Neuronal stem cell (in vitro differentiated cells): ENCODE measurements at regions not wholly inside any gene's neighbourhood (a gene's known extent, or its start where the extent isn't known, plus 50 kb on each side); places are given as distances from the start of the nearest gene placed in this dataset.
"Not testable (repeated sequence)": the region's sequence is repeated elsewhere in the genome, so short reads cannot be mapped to it uniquely, and the experiment has no call there.

Experiments
- DNase-seq: peaks from one replicate; pipeline ENCODE4 v3.0.0-alpha.2; 2013; ENCODE audit warnings: low spot score
- H2AFZ ChIP-seq: one replicate; pipeline ENCODE4 v1.6.1; 2013; ENCODE audit warnings: mild to moderate bottlenecking, low read length, inconsistent platforms
- H2AK5ac ChIP-seq: 2 replicates; pipeline ENCODE4 v1.6.1; 2013; ENCODE audit warnings: low read depth, mild to moderate bottlenecking, inconsistent platforms, low read length, moderate library complexity, mixed read lengths
- H2BK120ac ChIP-seq: 2 replicates; pipeline ENCODE4 v1.6.1; 2013; ENCODE audit warnings: low read depth, mild to moderate bottlenecking, inconsistent platforms, low read length, moderate library complexity, mixed read lengths
- H2BK12ac ChIP-seq: one replicate; pipeline ENCODE4 v1.6.1; 2013; ENCODE audit warnings: low read length, inconsistent platforms
- H2BK15ac ChIP-seq: 2 replicates; pipeline ENCODE4 v1.6.1; 2013; ENCODE audit warnings: mild to moderate bottlenecking, low read length, inconsistent platforms, mixed read lengths
- H2BK5ac ChIP-seq: one replicate; pipeline ENCODE4 v1.6.1; 2013; ENCODE audit warnings: inconsistent platforms, mild to moderate bottlenecking, low read length, moderate library complexity
- H3K14ac ChIP-seq: one replicate; pipeline ENCODE4 v1.6.1; 2013; ENCODE audit warnings: low read length, inconsistent platforms
- H3K18ac ChIP-seq: 2 replicates; pipeline ENCODE4 v1.6.1; 2013; ENCODE audit warnings: low read length, inconsistent platforms
- H3K23ac ChIP-seq: 2 replicates; pipeline ENCODE4 v1.6.1; 2013; ENCODE audit warnings: low read depth, mild to moderate bottlenecking, mixed read lengths, low read length, inconsistent platforms; ENCODE audit not compliant: poor library complexity
- H3K27ac ChIP-seq: replicated peaks from 3 replicates; pipeline ENCODE4 v1.5.1; 2013; ENCODE audit warnings: low read length, inconsistent platforms
- H3K27me3 ChIP-seq, 3 experiments: 2 replicates each; pipeline ENCODE4 v1.6.1; 2013; ENCODE audit warnings: low read length in 3 of 3, mild to moderate bottlenecking in 2 of 3, inconsistent platforms in 1 of 3, low read depth in 1 of 3, mixed read lengths in 1 of 3, moderate library complexity in 1 of 3; ENCODE audit not compliant: control insufficient read depth in 3 of 3, insufficient read depth in 3 of 3
- H3K36me3 ChIP-seq, 2 donors: replicated peaks in 1 of 2; 2 replicates each; pipeline ENCODE4 v1.6.1; 2013; ENCODE audit warnings: low read length in 2 of 2; ENCODE audit not compliant: control insufficient read depth in 2 of 2, insufficient read depth in 2 of 2
- H3K4ac ChIP-seq: 2 replicates; pipeline ENCODE4 v1.6.1; 2013; ENCODE audit warnings: inconsistent platforms, mild to moderate bottlenecking, low read length, moderate library complexity
- H3K4me1 ChIP-seq, 2 donors: 1 replicate in 1 of 2; 2 replicates in 1 of 2; pipeline ENCODE4 v1.6.1; 2013; ENCODE audit warnings: low read length in 2 of 2, low read depth in 1 of 2; ENCODE audit not compliant: control insufficient read depth in 2 of 2, insufficient read depth in 1 of 2
- H3K4me2 ChIP-seq: one replicate; pipeline ENCODE4 v1.6.1; 2013; ENCODE audit warnings: mild to moderate bottlenecking, low read length, inconsistent platforms; ENCODE audit not compliant: insufficient read depth, poor library complexity, severe bottlenecking
- H3K4me3 ChIP-seq, 2 donors: 2 replicates each; pipeline ENCODE4 v1.5.1; 2013; ENCODE audit warnings: low read length in 2 of 2, mild to moderate bottlenecking in 2 of 2, inconsistent platforms in 1 of 2, moderate library complexity in 1 of 2
- H3K79me1 ChIP-seq: one replicate; pipeline ENCODE4 v1.6.1; 2013; ENCODE audit warnings: low read depth, mild to moderate bottlenecking, inconsistent platforms, low read length, moderate library complexity
- H3K9ac ChIP-seq: one replicate; pipeline ENCODE4 v1.6.1; 2013; ENCODE audit warnings: mild to moderate bottlenecking, low read depth, low read length, inconsistent platforms; ENCODE audit not compliant: poor library complexity
- H3K9me3 ChIP-seq, 2 donors: replicated peaks in 1 of 2; 2 replicates each; pipeline versions ENCODE3 to v1.6.1; 2013; ENCODE audit warnings: low read length in 2 of 2, mild to moderate bottlenecking in 2 of 2, inconsistent platforms in 1 of 2, low read depth in 1 of 2, mixed read lengths in 1 of 2, moderate library complexity in 1 of 2; ENCODE audit not compliant: control insufficient read depth in 2 of 2, insufficient read depth in 1 of 2
- H4K8ac ChIP-seq: one replicate; pipeline ENCODE4 v1.6.1; 2013; ENCODE audit warnings: low read depth, mild to moderate bottlenecking, inconsistent platforms, low read length, moderate library complexity
- H4K91ac ChIP-seq: one replicate; pipeline ENCODE4 v1.6.1; 2013; ENCODE audit warnings: low read length, low read depth, mild to moderate bottlenecking, inconsistent platforms; ENCODE audit not compliant: poor library complexity
- WGBS, 2 donors: extraction: QIAGEN DNeasy Blood & Tissue Kit; methylation state at CpG; one replicate each; pipeline ENCODE4 v1.1.7; 2013; ENCODE audit warnings: missing lambda C conversion rate in 2 of 2, mixed read lengths in 1 of 2; ENCODE audit not compliant: insufficient read length in 2 of 2, insufficient replicate concordance in 1 of 2; ENCODE audit errors: extremely low coverage in 2 of 2; 5-methylcytosine and 5-hydroxymethylcytosine counted together

DNA sequence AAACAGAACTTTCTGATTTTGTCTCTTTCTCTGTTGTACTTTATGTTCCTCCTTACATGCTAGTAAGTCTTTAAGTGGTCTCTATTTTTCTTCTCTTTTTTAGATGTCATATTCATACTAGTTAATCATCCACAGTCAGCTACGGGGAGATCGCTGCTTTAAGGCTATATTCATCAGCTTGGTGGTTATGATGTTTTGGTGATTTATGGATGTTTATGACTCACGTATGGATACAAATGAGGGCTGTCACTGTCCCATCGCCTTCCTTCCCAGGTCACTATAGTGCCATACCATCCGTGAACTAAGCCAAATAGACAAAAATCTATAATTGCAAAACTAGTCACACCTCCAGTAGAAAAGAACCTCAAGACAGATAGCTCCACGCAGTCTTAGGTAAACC, 296.8 kb upstream of the AADAT start:
- no peak overlapping the region for H3K14ac ChIP-seq
- no peak overlapping the region for H3K9ac ChIP-seq
- H3K36me3 ChIP-seq = no peaks in the 10 kb centered on the region
- H3K4me1 ChIP-seq = no peaks in the 10 kb centered on the region
- no peak overlapping the region for H3K4me2 ChIP-seq
- no peaks in the 10 kb centered on the region for H3K27me3 ChIP-seq
- WGBS, 2 donors = no CpG with 5 or more reads among the region's 6 CpGs
- no peak overlapping the region for H2BK120ac ChIP-seq
- no peak for DNase-seq
- no peak overlapping the region for H2AFZ ChIP-seq
- H2BK12ac ChIP-seq = no peak overlapping the region
- H3K9me3 ChIP-seq = peaks cover 0 to 3% of the 10 kb centered on the region in 2 donors
- H3K79me1 ChIP-seq = no peaks in the 10 kb centered on the region
- no peak overlapping the region for H3K23ac ChIP-seq
- no peak overlapping the region for H3K4me3 ChIP-seq
- no peak overlapping the region for H4K8ac ChIP-seq
- H3K4ac ChIP-seq = no peak overlapping the region
- H3K18ac ChIP-seq = no peak overlapping the region
- H2BK5ac ChIP-seq = no peak overlapping the region
- no peak overlapping the region for H2AK5ac ChIP-seq
- no peak overlapping the region for H2BK15ac ChIP-seq
- H3K27ac ChIP-seq = no peak overlapping the region
- H4K91ac ChIP-seq = no peak overlapping the region

DNA sequence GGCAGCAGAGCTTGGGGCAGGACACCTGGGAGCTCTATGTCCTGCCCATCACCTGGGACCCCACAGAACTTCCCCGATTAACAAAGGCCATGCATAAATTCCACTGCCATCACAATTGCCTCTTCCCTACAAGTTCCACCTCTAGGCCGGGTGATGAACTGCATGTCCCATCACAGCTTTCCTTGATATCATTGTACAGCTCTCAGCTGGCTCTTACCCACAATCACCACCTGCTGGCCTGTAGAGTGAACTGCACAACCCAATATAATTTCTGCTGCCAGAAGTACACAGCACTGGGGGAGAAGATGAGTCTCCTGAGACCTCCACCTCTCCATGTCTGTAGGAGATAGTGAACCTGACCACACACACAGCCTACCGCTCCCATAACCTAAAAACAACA, 285.0 kb upstream of the AADAT start:
- no peaks in the 10 kb centered on the region for H3K36me3 ChIP-seq

DNA sequence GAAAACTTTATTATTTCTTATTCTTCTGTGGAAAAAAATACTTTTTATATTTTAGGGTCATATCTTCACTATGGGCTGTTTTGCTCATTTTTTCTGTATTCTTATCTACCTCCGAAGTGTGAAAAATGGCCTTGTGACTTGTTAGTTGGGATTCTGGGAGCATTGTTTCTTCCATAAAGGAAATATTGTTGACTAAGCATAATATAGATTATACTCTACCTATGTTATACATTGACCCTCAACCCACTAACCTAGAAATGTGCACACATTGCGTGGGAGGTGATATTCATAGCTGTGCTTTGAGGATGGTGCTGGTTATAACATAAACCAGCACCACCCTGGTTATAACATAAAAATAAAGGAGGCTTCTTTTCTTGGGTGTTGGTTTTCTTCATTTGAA, 259.2 kb upstream of the AADAT start:
- no peak overlapping the region for H3K14ac ChIP-seq
- no peak for DNase-seq
- no peak overlapping the region for H2BK5ac ChIP-seq
- H3K4me1 ChIP-seq = no peaks in the 10 kb centered on the region
- H3K9ac ChIP-seq = no peak overlapping the region
- H2BK120ac ChIP-seq = no peak overlapping the region
- H3K79me1 ChIP-seq = no peaks in the 10 kb centered on the region
- H3K4me3 ChIP-seq = no peak overlapping the region
- no peak overlapping the region for H2BK12ac ChIP-seq
- H2AFZ ChIP-seq = no peak overlapping the region
- no CpG with 5 or more reads among the region's 2 CpGs for WGBS, 2 donors
- no peak overlapping the region for H3K4me2 ChIP-seq
- no peak overlapping the region for H3K4ac ChIP-seq
- H3K27me3 ChIP-seq = no peaks in the 10 kb centered on the region
- no peaks in the 10 kb centered on the region for H3K36me3 ChIP-seq
- no peak overlapping the region for H3K18ac ChIP-seq
- no peak overlapping the region for H4K8ac ChIP-seq
- no peaks in the 10 kb centered on the region for H3K9me3 ChIP-seq
- H2AK5ac ChIP-seq = no peak overlapping the region
- no peak overlapping the region for H3K27ac ChIP-seq
- no peak overlapping the region for H2BK15ac ChIP-seq
- no peak overlapping the region for H4K91ac ChIP-seq
- H3K23ac ChIP-seq = no peak overlapping the region

More for the DNA sequence above, 285.0 kb upstream of the AADAT start:
- Histone ChIP-seq H2AK5ac (no peak overlapping the region), H4K91ac (no peak overlapping the region), H2BK120ac (no peak overlapping the region), H3K27me3 (no peaks in the 10 kb centered on the region), H2BK5ac (no peak overlapping the region), H2BK12ac (no peak overlapping the region), H3K14ac (no peak overlapping the region), H3K4me3 (no peak overlapping the region), H3K9ac (no peak overlapping the region), H2AFZ (no peak overlapping the region), H3K79me1 (no peaks in the 10 kb centered on the region), H3K4ac (no peak overlapping the region), H3K9me3 (no peaks in the 10 kb centered on the region), H3K4me2 (no peak overlapping the region), H3K4me1 (no peaks in the 10 kb centered on the region), H3K27ac (no peak overlapping the region), H3K23ac (no peak overlapping the region), H4K8ac (no peak overlapping the region), H3K18ac (no peak overlapping the region), H2BK15ac (no peak overlapping the region)
- WGBS, 2 donors = no CpG with 5 or more reads among the region's 3 CpGs
- no peak for DNase-seq

DNA sequence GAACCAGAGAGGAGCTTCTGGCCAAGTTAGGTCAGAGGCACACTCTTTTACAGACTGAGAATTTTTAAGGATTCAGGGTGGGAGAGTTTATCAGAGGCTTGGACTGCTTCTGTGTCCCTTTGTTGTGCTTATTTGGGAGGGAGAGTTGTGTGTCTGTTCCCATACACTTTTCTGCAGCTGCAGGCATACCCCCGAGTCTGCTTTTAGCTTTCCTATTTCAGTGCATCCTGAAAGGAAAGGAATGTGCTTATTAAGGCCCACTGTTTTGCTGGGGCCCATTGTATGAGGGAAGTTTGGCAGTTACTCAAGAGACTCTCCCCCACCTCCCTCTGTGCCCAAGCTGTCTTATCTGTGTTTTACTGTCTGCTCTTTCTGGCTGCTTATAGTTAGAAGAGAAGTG, 257.4 kb upstream of the AADAT start:
- not testable (repeated sequence) for DNase-seq, H3K36me3 ChIP-seq, H4K91ac ChIP-seq, H3K79me1 ChIP-seq, H2AFZ ChIP-seq, H3K4ac ChIP-seq, H3K18ac ChIP-seq, H3K4me2 ChIP-seq, H3K27me3 ChIP-seq, H2BK120ac ChIP-seq, H4K8ac ChIP-seq, H3K9me3 ChIP-seq, H3K9ac ChIP-seq, H2BK15ac ChIP-seq, H3K4me1 ChIP-seq, H3K4me3 ChIP-seq, H3K23ac ChIP-seq, H3K27ac ChIP-seq, H2BK12ac ChIP-seq, H2BK5ac ChIP-seq, H2AK5ac ChIP-seq, H3K14ac ChIP-seq
- no CpG with 5 or more reads among the region's 1 CpG for WGBS, 2 donors
